ENCODE measurements at regions not wholly inside any gene's neighbourhood (a gene's known extent, or its start where the extent isn't known, plus 50 kb on each side); places are given as distances from the start of the nearest gene placed in this dataset.

DNA sequence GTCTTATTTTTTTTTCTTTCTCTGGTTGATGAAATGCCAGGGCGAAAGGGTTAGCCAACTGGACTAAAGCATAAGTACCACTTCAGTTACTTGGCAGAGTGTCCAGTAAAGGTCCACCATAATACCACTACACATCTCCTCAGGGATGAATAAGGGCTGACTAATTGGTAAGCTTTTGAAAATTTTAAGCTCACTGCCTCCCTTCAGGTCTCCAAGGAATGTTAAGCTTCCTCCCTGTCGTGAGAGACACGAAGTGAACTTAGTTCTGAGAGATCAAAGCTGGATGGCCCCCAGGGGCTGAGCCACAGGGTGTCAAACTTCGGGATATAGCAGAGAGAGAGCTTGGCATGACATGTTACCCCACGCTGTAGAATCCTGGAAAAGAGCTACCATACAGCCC, 111.4 kb downstream of the VSIG4 start:
- TF ChIP-seq, protein P1, sequence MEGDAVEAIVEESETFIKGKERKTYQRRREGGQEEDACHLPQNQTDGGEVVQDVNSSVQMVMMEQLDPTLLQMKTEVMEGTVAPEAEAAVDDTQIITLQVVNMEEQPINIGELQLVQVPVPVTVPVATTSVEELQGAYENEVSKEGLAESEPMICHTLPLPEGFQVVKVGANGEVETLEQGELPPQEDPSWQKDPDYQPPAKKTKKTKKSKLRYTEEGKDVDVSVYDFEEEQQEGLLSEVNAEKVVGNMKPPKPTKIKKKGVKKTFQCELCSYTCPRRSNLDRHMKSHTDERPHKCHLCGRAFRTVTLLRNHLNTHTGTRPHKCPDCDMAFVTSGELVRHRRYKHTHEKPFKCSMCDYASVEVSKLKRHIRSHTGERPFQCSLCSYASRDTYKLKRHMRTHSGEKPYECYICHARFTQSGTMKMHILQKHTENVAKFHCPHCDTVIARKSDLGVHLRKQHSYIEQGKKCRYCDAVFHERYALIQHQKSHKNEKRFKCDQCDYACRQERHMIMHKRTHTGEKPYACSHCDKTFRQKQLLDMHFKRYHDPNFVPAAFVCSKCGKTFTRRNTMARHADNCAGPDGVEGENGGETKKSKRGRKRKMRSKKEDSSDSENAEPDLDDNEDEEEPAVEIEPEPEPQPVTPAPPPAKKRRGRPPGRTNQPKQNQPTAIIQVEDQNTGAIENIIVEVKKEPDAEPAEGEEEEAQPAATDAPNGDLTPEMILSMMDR (conservative IDR thresholded peaks at IDR 0.05; ENCODE audit: low read depth, low read length), result no peak
- no peak for TF ChIP-seq EZH2 (IDR thresholded peaks at IDR 0.05; ENCODE audit: borderline replicate concordance, low read depth, low read length, poor library complexity, severe bottlenecking)
